H54 (cell line): ENCODE measurements at regions not wholly inside any gene's neighbourhood (a gene's known extent, or its start where the extent isn't known, plus 50 kb on each side); places are given as distances from the start of the nearest gene placed in this dataset.
A peak's percentile ranks its signal among the peaks of the same experiment; 100 is the strongest.

Source experiments
- DNase-seq: peaks from one replicate; pipeline ENCODE4 v3.0.0; 2011; ENCODE audit warnings: low spot score, mixed read lengths; ENCODE audit not compliant: insufficient read length
- FAIRE-seq: peaks from 3 replicates; lab custom pipeline; 2011; peaks lifted over from hg19 to GRCh38; lab: Jason Lieb, UNC
- POLR2A ChIP-seq: IDR thresholded peaks from 2 replicates; pipeline ENCODE4 v1.6.1; 2011; ENCODE audit warnings: low read depth, mild to moderate bottlenecking, low read length

DNA sequence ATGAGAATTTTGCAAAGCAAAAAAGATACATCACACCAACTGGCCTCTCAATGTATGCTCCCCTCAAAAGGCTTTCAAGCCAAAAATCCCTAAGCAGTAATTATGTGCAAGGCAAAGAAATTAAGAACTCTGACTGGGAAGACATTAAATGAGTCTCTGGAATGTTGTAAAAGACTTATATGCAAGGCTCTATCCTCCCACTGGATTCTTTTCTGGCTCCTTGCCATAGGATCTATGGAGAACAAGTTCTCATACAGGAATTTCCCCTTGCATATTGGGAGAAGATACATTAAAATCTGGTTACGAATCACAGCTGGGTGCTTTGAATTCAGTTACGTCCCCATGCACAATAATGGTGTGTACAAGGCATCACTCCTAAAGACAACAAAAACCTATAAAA, 73.4 kb upstream of the ATL2 start:
- FAIRE-seq (no peak), DNase-seq (no peak)
- no peak for TF ChIP-seq POLR2A

DNA sequence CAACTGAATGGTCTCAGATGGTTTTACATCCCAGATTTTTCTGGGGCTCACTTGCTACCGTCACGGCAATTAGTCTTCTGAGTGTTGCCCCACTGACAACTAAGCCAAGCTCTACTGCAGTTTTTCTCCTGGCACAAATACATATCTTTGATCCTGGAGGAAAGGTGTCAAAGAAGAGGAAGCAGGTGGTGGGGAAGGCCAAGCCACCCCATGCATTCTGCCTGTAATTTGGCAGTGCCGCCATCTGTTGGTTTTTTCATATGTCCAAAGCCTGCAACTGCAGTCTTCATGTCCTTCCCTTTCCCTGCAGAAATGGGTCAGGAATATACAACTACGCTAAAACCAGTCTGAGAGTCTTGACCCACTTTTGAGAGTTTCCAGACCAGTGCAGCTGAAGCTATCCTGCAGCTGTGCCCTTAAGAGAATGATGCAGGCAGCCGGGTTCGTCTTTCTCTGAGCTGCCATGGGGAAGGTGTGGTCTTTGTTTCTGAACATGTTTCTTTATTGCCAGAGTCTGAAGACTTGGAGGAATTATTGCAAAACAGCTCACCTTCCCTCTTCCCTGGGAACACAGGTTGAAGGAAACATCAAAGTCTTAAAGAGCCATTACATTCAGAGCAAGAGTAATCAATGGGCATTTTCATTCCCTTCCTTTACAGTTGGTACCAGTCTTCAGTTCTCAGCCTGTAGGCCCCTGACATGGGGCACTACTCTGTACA, 71.8 kb upstream of the ATL2 start:
- TF ChIP-seq POLR2A = no peak

DNA sequence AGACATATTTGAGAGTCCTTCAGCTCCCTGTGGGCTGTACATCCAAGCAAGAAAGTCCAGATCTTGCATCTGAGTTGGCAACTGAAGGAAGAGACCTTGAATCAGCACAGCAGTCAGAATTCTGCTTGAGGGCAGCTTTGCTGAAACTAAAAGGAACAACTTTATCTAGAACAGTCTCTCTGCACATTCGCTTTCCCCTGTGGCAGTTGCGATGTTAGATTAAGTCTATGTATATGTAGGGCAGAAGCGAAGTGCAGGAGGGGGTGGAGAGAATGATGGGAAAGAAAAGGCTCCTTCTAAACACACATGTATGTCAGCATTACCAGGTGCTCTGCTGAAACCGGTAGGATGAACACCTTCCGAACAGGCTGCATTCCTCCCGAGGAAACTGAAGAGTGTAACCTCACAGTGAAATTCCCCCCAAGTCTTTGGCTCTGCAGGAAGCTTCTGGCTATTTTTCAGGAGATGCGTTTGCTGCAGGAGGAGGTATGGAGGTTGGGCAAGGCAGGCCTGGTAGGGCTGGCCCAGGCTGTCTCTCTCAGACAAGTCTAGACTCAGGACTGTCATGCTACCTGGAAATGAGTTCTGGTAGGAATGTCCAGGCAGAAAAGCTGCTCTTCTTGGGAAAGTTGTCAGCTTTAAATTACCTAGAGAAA, 70.0 kb upstream of the ATL2 start:
- FAIRE-seq = no peak

More for the DNA sequence above, 71.8 kb upstream of the ATL2 start:
- FAIRE-seq (no peak), DNase-seq (no peak)

DNA sequence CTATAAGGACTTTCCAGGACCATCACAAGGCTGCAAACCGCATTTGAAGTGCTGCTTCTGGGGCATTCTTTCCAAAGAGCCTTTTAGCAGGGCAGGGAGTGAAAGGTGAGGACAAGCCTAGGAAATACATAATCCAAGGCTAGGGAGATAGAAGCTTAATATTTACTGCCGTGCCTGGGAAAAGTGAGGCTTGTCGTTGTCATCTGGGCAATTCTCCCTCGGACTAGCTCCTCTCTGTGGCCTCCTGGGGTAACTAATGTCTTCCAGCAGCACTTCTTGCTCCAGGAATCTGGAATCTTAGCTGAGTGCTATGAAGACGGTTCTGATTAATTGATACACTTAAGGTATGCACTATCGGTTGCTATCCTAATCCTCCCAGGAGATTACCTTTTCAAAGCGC, 69.3 kb upstream of the ATL2 start:
- DNase-seq (no peak), FAIRE-seq (no peak)
- TF ChIP-seq POLR2A = no peak

More for the DNA sequence above, 70.0 kb upstream of the ATL2 start:
- DNase-seq = no peak
- TF ChIP-seq POLR2A = no peak

DNA sequence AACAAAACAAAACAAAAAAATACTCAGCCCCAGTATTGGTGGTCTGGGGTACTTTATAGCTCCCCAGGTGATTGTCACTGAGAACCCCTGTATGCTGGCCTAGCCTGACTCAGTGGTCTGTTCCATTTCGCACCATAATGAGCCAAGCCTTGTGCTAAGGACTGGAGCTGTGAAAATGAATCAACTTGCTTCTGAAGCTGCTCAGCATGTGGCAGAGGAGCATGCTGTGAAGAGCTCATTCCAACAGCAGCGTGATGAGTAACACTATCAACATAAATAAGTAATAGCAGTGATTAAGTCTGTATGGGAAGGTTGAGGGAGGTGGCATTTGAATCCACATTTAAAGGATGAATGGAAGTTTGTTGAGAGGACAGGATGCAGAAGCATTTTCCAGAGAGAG, 67.2 kb upstream of the ATL2 start:
- DNase-seq (peak; percentile 44), FAIRE-seq (peak; percentile 83)

DNA sequence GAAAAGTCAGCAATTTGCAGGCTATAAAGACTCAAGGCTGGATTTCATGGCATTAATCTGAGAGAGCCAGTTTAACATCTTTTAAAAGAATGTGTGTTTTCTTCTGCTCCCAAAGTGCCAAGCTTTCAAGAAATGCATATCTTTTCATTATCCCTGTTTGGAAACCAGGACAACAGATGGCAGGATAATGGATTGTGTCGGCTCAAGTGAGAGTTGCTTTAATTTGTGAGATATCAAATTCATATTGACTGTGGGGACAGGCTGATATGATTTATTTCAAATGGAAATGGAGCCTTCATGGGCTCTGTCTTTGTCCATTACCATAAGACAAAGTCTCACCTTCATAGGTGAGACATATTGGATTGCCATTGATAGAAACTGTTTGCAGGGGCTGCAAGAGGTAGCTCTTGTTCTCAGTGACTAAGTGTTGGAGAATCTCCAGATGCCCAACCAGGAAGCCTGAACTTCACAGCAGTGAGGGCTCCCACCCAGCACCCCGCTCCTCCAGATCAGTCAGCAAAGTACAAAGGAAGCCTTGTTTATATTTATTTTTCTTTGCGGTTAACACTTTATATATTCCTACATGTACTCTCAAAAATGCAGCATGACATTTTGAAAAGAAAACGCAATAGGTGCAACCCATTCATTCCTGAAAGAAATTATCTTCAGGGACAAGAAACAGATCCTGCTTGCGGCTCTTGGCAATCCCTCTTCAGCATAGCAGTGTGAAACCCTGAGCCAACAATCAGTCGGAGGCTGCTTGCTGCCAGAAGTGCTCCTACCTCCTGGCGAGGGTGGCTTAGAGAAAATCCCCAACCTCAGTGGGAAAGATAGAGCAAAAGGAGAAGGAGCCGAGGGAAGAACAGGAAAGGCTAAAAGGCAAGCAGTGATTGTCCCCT, 65.8 kb upstream of the ATL2 start:
- DNase-seq = peak; percentile 35
- FAIRE-seq = peak; percentile 72
- no peak for TF ChIP-seq POLR2A

More for the DNA sequence above, 67.2 kb upstream of the ATL2 start:
- no peak for TF ChIP-seq POLR2A

GRCh38 chr2:38441346-38441745, 64.3 kb upstream of the ATL2 start:
- no peak for TF ChIP-seq POLR2A
- no peak for DNase-seq
- no peak for FAIRE-seq

GRCh38 chr2:38440655-38441054, 63.6 kb upstream of the ATL2 start:
- FAIRE-seq = no peak
- TF ChIP-seq POLR2A = no peak
- DNase-seq = no peak

GRCh38 chr2:38439863-38440262, 62.8 kb upstream of the ATL2 start:
- no peak for TF ChIP-seq POLR2A
- no peak for DNase-seq
- FAIRE-seq = no peak

GRCh38 chr2:38438883-38439612, 62.0 kb upstream of the ATL2 start:
- DNase-seq (no peak), FAIRE-seq (peak; percentile 83)
- no peak for TF ChIP-seq POLR2A

DNA sequence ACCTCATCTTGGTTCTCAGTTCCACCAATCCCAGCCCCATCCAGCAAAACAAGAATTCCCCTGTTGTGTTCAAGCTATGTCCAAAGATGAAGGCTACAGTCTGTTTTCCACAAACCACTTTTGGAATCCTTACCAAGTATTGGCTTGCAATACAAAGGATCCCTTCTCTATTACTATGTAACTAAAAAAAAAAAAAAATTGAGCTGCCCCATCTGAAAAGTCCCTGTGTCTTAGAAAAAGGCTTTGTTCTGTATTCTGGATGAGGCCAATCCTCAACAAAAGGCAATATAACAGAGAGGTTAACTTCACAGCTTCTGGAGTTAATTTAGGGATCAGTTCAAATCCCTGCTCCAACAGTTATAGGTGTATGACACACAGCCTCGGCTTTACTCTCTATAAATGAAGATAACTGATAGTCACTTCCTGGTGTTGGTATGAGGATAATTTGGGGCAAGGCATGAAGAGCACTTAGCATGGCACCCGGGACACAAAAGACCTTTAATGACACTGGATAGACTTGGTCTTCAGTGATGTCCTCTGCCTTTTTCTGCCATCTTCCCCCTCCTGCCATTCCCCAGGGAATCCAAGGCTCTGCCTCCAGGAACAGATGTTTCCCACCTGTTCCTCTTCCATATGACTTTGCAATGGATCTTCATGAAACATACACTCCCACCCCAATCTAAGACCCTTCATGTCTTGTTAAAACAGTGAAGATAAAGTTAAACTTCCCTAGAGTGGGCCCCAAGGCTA, 61.2 kb upstream of the ATL2 start:
- TF ChIP-seq POLR2A = no peak
- FAIRE-seq (no peak), DNase-seq (no peak)

- FAIRE-seq = no peak
- no peak for DNase-seq
Observed at GRCh38 chr2:38436227-38436664, 59.2 kb upstream of the ATL2 start.

GRCh38 chr2:38435775-38436174, 58.7 kb upstream of the ATL2 start:
- no peak for DNase-seq
- TF ChIP-seq POLR2A = no peak
- no peak for FAIRE-seq

More at GRCh38 chr2:38436227-38436664, 59.2 kb upstream of the ATL2 start:
- no peak for TF ChIP-seq POLR2A
